ENCODE measurements at regions not wholly inside any gene's neighbourhood (a gene's known extent, or its start where the extent isn't known, plus 50 kb on each side); places are given as distances from the start of the nearest gene placed in this dataset.

- DNase-seq (ENCODE audit: low spot score), result no peak
These were observed 73.6 kb upstream of the ADAMTS16 start for GRCh38 chr5:5066276-5067186.

- DNase-seq (ENCODE audit: low spot score), result no peak
These were observed 70.3 kb upstream of the ADAMTS16 start for GRCh38 chr5:5069851-5070250.

GRCh38 chr5:5071554-5071953 is 68.6 kb upstream of the ADAMTS16 start:
- no peak for DNase-seq (ENCODE audit: low spot score)

GRCh38 chr5:5077236-5077635 is 62.9 kb upstream of the ADAMTS16 start:
- no peak for DNase-seq (ENCODE audit: low spot score)

GRCh38 chr5:5078009-5078897 is 61.9 kb upstream of the ADAMTS16 start:
- no peak for DNase-seq (ENCODE audit: low spot score)

GRCh38 chr5:5079876-5080275 is 60.3 kb upstream of the ADAMTS16 start:
- DNase-seq (ENCODE audit: low spot score), result no peak

GRCh38 chr5:5080790-5081189 is 59.3 kb upstream of the ADAMTS16 start:
- DNase-seq (ENCODE audit: low spot score), result no peak

GRCh38 chr5:5085381-5085780 is 54.7 kb upstream of the ADAMTS16 start:
- no peak for DNase-seq (ENCODE audit: low spot score)

- no peak for DNase-seq (ENCODE audit: low spot score)
These were observed 50.1 kb upstream of the ADAMTS16 start for GRCh38 chr5:5089895-5090649.
